ENCODE measurements at regions not wholly inside any gene's neighbourhood (a gene's known extent, or its start where the extent isn't known, plus 50 kb on each side); places are given as distances from the start of the nearest gene placed in this dataset.

DNA sequence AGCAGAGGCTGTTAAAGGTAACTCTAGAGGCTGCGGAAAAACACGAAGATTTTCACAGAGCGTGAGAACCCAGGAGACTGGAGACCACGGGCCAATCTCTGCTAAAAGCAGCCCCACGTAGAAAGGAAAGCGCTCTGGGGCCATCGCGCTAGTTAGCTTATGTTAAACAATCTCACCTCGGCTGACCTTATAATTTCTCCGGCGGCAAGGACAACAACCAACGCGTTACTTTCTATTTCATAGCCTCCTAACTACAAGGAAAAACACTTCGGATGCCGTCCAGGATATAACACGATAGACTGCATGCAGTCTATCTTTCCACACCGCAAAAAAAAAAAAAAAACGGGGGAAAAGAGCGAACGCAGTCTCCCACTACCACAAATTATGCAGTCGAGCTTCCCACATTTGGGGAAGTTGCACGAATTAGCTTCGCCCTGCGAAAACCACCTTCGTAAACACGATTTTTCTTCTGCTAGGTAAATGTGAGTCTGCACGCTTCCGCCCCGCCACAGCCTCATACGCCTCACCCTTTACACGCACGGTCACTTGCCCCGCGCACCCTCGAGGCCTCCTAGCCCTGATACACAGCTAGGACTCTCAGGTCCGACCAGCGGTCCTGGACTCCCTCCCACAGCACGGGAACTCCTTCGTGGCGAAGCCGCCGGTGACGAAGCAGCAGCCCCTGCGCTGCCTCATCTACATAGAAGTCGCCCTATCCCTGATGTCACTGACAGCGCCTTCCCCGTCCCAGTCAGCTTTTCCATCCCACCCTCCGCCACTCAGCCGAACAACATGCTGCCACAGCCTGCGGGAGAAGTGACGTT lies 87.8 kb downstream of the PRKAB2 start:
- H4K20me1 ChIP-seq (ENCODE audit: insufficient read depth, low read length): no peaks in the 10 kb centered on the region
- TF ChIP-seq, protein P1, sequence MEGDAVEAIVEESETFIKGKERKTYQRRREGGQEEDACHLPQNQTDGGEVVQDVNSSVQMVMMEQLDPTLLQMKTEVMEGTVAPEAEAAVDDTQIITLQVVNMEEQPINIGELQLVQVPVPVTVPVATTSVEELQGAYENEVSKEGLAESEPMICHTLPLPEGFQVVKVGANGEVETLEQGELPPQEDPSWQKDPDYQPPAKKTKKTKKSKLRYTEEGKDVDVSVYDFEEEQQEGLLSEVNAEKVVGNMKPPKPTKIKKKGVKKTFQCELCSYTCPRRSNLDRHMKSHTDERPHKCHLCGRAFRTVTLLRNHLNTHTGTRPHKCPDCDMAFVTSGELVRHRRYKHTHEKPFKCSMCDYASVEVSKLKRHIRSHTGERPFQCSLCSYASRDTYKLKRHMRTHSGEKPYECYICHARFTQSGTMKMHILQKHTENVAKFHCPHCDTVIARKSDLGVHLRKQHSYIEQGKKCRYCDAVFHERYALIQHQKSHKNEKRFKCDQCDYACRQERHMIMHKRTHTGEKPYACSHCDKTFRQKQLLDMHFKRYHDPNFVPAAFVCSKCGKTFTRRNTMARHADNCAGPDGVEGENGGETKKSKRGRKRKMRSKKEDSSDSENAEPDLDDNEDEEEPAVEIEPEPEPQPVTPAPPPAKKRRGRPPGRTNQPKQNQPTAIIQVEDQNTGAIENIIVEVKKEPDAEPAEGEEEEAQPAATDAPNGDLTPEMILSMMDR (conservative IDR thresholded peaks at IDR 0.05; ENCODE audit: low read depth, low read length): no peak
- TF ChIP-seq, protein P2, sequence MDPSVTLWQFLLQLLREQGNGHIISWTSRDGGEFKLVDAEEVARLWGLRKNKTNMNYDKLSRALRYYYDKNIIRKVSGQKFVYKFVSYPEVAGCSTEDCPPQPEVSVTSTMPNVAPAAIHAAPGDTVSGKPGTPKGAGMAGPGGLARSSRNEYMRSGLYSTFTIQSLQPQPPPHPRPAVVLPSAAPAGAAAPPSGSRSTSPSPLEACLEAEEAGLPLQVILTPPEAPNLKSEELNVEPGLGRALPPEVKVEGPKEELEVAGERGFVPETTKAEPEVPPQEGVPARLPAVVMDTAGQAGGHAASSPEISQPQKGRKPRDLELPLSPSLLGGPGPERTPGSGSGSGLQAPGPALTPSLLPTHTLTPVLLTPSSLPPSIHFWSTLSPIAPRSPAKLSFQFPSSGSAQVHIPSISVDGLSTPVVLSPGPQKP (IDR thresholded peaks at IDR 0.05; ENCODE audit: borderline replicate concordance, low read depth, low read length): no peak
- no peak for TF ChIP-seq BHLHE40 (IDR thresholded peaks at IDR 0.05; ENCODE audit: low read depth, low read length)
- TF ChIP-seq NFE2L2 (IDR thresholded peaks at IDR 0.05; ENCODE audit: low read depth, low read length): no peak
- TF ChIP-seq CEBPB (IDR thresholded peaks at IDR 0.05; ENCODE audit: low read depth, low read length): no peak
- no peak for TF ChIP-seq MAFK (IDR thresholded peaks at IDR 0.05; ENCODE audit: low read depth, low read length)
- peak; percentile 29; the same call in 1 of the 2 replicates for TF ChIP-seq MXI1 (IDR thresholded peaks at IDR 0.05; ENCODE audit: borderline replicate concordance, low read depth, low read length)
- no peak for TF ChIP-seq SMC3 (IDR thresholded peaks at IDR 0.05; ENCODE audit: low read depth, low read length)
- no peak for TF ChIP-seq RCOR1 (IDR thresholded peaks at IDR 0.05; ENCODE audit: insufficient replicate concordance, low read length)
- no peak for TF ChIP-seq RFX5 (IDR thresholded peaks at IDR 0.05; ENCODE audit: low read depth, low read length)
- TF ChIP-seq MAZ (IDR thresholded peaks at IDR 0.05; ENCODE audit: borderline replicate concordance, low read depth, low read length): peak; percentile 20; the same call in 1 of the 2 replicates
- TF ChIP-seq RAD21 (IDR thresholded peaks at IDR 0.05; ENCODE audit: low read length): no peak
- TF ChIP-seq FOS (IDR thresholded peaks at IDR 0.05; ENCODE audit: low read depth, low read length): 0 out of 2 replicates have a peak, but pooled peaks have one; percentile 1
- TF ChIP-seq POLR2A (IDR thresholded peaks at IDR 0.05; ENCODE audit: low read depth, low read length): peak; percentile 99

More for the DNA sequence above, 87.8 kb downstream of the PRKAB2 start:
- peak overlapping the region; percentile 31 for H3K18ac ChIP-seq (ENCODE audit: low read depth, low read length)
- no peak overlapping the region for H3K56ac ChIP-seq (ENCODE audit: extremely low read depth, insufficient read depth, low read length)
- H3K9me1 ChIP-seq (ENCODE audit: insufficient read depth, low read length): no peaks in the 10 kb centered on the region
- no peak overlapping the region for H2BK15ac ChIP-seq (ENCODE audit: low read depth, low read length)
- in situ Hi-C loops (cut with MboI; ENCODE audit: low sequenced_read_pairs) (no loop called here), intact Hi-C loops (cut with micrococcal nuclease) (loop anchor here (1.0 kb wide), 2 partner anchors 88 to 159 kb away; partner anchors contain the start of gene PRKAB2), dilution Hi-C loops (cut with HindIII; ENCODE audit: low sequenced_read_pairs, unreplicated experiment) (no loop called here)
- H2AK9ac ChIP-seq (replicated peaks; ENCODE audit: low read depth, low read length, poor library complexity): no peak overlapping the region
- H3K23ac ChIP-seq (ENCODE audit: low read depth, low read length): peak overlapping the region; percentile 70; the same call in 1 of the 2 replicates
- H3K9ac ChIP-seq (ENCODE audit: low read depth, low read length): peak overlapping the region; percentile 81
- no peaks in the 10 kb centered on the region for H3K4me1 ChIP-seq (ENCODE audit: control insufficient read depth, insufficient read depth, low read length)
- peak overlapping the region; percentile 90 for H3K4ac ChIP-seq (ENCODE audit: low read depth, low read length)
- H3K36me3 ChIP-seq (ENCODE audit: control insufficient read depth, insufficient read depth, low read length): no peaks in the 10 kb centered on the region
- peak overlapping the region; percentile 61 for H3K4me3 ChIP-seq (ENCODE audit: insufficient read depth, low read depth, low read length)
- no peaks in the 10 kb centered on the region for H3K79me1 ChIP-seq (ENCODE audit: low read depth in 1 of 2, low read length in 2 of 2)
- ChIA-PET POLR2A (ENCODE audit: unreplicated experiment) (interaction anchor here (0.6 to 1.0 kb wide), 2 partner anchors 159 to 494 kb away, joined by 5 to 9 read pairs; no protein-coding TSS in a partner anchor), CTCF (no interaction called here)
- H3K14ac ChIP-seq (replicated peaks; ENCODE audit: low read depth, low read length): peak overlapping the region; percentile 82
- H2BK20ac ChIP-seq (ENCODE audit: low read depth, low read length): peak overlapping the region; percentile 90
- H4K8ac ChIP-seq (ENCODE audit: low read depth in 2 of 2, low read length in 2 of 2): peak overlapping the region; percentile 65 to 71
- BruUV-seq (replicated peaks): TSS peak; percentile 100
- peak overlapping the region; percentile 94 for H4K91ac ChIP-seq (ENCODE audit: insufficient read depth, low read depth, low read length)
- peak overlapping the region; percentile 41; the same call in 1 of the 2 replicates for H4K5ac ChIP-seq (ENCODE audit: low read depth, low read length)
- peak overlapping the region; percentile 76 for H3K4me2 ChIP-seq (ENCODE audit: low read depth, low read length)
- DNase-seq (peak; percentile 85), ATAC-seq (ENCODE audit: low read depth) (peak; percentile 90)
- WGBS, 2 experiments (ENCODE audit: extremely low coverage in 2 of 2, insufficient read length in 1 of 2): 2% methylated on average over 24 of the region's 51 CpGs; no CpG with 5 or more reads in 1 of the 2 experiments
- peak overlapping the region; percentile 96 for H2BK5ac ChIP-seq (ENCODE audit: low read depth, low read length, poor library complexity, severe bottlenecking)
- peak overlapping the region; percentile 84; the same call in 1 of the 2 replicates for H3K27ac ChIP-seq (ENCODE audit: insufficient read depth, low read length)
- no peak overlapping the region for H2AK5ac ChIP-seq (ENCODE audit: low read depth, low read length)
- H3K9me3 ChIP-seq (ENCODE audit: control insufficient read depth, insufficient read depth, low read length): peaks cover 5% of the 10 kb centered on the region
- peak overlapping the region; percentile 89 for H2BK120ac ChIP-seq (ENCODE audit: low read depth, low read length)
- H2AFZ ChIP-seq (replicated peaks; ENCODE audit: low read length, poor library complexity): peak overlapping the region; percentile 78
- H3K27me3 ChIP-seq (ENCODE audit: control insufficient read depth, insufficient read depth, low read length): peaks cover 33% of the 10 kb centered on the region

Measured in IMR-90 (cell line).